Loucy (cell line): ENCODE measurements at regions not wholly inside any gene's neighbourhood (a gene's known extent, or its start where the extent isn't known, plus 50 kb on each side); places are given as distances from the start of the nearest gene placed in this dataset.

Experiments used
- EZH2phosphoT487 ChIP-seq: fragments of 200-600 bp; IDR thresholded peaks from 2 replicates; pipeline ENCODE4 v1.6.1; 2018; ENCODE audit warnings: antibody characterized with exemption, mild to moderate bottlenecking, moderate library complexity, borderline replicate concordance
- TF ChIP-seq, protein P1 (sequence below): fragments of 200-600 bp; sonication (generic); conservative IDR thresholded peaks from 2 replicates; pipeline ENCODE4 v1.5.1; 2014; ENCODE audit warnings: mild to moderate bottlenecking, antibody characterized with exemption, low read length

DNA sequence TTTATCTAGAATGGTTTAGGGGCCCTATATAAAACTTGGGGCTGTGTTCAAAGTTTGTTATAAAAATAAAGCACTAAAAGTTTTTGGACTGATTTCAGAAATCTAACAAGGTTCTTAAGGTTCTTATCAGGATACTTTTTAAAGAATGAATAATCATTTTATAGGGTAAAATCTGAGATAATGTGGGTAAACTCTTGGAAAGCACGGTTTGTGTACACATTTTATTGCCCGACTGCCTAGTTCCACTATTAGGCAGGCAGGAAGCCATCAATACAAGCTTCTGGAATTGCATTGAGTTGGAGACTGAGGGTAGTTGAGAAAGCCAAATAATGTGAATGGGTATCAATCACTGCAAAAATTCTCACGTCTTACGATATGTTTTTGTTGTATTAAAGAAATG, 331.0 kb upstream of the PITX2 start:
- TF ChIP-seq, protein P1, sequence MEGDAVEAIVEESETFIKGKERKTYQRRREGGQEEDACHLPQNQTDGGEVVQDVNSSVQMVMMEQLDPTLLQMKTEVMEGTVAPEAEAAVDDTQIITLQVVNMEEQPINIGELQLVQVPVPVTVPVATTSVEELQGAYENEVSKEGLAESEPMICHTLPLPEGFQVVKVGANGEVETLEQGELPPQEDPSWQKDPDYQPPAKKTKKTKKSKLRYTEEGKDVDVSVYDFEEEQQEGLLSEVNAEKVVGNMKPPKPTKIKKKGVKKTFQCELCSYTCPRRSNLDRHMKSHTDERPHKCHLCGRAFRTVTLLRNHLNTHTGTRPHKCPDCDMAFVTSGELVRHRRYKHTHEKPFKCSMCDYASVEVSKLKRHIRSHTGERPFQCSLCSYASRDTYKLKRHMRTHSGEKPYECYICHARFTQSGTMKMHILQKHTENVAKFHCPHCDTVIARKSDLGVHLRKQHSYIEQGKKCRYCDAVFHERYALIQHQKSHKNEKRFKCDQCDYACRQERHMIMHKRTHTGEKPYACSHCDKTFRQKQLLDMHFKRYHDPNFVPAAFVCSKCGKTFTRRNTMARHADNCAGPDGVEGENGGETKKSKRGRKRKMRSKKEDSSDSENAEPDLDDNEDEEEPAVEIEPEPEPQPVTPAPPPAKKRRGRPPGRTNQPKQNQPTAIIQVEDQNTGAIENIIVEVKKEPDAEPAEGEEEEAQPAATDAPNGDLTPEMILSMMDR = no peak
- TF ChIP-seq EZH2phosphoT487 = no peak
